Right renal cortex interstitium (tissue), 3 donors: ENCODE measurements at regions not wholly inside any gene's neighbourhood (a gene's known extent, or its start where the extent isn't known, plus 50 kb on each side); places are given as distances from the start of the nearest gene placed in this dataset.

Experiments
- DNase-seq, 3 donors: peaks; one replicate each; pipeline ENCODE4 v3.0.0-alpha.2; 2013; ENCODE audit warnings: low read depth in 3 of 3, low spot score in 2 of 3

DNA sequence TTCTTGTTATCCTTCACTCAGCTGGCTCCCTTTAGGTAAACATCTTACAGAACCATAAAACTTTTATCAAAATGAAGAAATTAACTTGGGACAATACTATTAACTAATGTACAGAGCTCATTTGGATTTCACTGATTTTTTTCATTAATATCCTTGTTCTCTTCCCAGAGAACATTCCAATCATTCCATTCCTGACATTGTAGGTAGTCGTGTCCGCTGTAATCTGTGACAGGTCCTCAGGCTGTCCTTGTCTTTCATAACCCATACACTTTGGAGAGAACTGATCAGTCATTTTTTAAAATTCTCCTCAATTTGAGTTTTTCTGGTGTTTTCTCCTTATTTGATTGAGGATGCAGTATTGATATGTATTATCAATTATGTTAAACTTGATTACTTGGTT lies 916.8 kb downstream of the GALC start:
- no peak for DNase-seq

DNA sequence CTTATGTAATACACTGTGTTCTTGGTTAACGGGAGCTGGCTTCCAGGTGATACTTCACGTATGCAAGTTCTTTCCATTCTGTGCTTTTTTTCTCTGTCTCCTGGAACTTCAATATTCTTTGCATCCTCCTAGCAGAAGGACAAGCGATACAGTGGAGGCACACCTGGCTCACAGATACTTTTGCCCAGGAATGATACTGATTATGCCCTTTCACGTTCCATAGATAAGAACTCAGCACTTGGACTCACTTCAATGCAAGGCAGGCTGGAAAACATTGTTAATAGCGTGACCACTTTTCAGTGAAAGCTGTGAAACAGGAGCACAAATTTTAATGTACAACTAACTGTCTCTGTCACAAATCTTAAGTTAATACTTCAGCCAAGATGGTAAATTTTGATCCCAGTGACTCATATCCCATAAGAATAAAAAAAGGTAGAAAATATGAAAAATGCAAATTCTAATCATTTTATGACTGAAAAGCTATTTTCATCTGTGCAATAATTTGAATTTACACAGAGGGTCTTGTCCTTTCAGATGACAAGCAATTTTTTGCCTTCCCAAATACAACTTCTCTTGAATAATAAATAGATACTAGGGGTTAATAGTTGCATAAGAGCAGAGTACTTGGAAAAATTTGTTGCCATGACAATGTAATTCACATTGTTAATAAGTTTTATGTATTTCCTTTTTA lies 919.0 kb downstream of the GALC start:
- DNase-seq, result no peak

DNA sequence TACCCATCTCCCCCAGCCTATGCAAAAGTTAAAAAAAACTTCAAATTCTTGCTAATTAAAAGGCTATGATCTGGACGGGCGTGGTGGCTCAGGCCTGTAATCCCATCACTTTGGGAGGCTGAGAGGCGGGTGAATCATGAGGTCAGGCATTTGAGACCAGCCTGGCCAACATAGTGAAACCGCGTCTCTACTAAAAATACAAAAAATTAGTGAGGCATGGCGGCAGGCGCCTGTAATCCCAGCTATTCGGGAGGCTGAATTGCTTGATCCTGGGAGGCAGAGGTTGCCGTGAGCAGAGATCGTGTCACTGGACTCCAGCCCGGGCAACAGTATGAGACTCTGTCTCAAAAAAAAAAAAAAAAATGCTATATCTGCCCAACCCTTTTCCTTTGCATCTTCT lies 925.4 kb downstream of the GALC start:
- DNase-seq, result no peak

DNA sequence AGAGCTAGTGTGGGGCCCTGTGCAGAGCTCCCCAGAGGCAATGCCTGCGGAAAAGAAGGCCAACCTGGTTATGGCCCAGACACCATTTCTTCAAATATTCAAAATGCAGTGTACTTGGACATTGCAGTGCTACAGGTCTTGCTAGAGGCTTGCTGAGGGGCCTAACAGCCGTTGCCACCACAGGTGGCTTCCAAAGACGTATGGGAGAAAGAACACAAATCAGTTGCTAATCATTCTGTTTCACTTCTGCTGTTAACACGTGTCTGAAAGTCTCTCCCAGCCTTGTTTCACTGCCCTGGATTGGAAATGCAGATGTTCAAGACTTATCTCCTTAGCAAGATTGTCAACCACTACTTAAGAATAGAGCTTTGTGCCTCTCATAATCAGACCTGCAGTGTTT lies 925.9 kb downstream of the GALC start:
- DNase-seq, result no peak

DNA sequence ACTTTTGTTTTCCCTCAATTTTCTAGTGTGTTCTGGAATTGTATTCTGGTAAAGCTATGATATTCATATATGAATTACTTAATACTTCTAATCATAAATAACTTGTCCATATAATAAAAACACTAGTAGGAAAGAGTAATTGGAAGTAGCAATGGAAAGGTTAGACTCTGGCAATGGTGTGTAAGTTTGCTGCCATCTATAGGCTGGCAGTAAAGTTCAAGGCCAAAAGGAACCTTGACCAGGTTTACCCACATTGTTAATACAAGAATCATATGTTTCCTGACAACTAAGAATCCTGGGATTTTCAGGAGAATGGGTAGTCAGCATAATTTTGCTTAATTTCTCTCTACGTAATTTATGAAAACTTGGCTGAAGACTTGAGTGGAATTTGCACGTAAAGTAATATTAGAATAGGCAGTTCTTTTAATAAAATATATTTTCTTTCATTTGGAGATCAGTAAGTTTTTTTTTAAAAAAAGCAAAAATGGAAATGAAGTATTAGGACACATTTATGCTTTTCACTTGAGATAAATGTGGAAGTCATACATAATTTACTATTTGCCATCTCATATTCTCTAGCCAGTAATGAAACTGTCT lies 926.7 kb downstream of the GALC start:
- DNase-seq, result no peak

DNA sequence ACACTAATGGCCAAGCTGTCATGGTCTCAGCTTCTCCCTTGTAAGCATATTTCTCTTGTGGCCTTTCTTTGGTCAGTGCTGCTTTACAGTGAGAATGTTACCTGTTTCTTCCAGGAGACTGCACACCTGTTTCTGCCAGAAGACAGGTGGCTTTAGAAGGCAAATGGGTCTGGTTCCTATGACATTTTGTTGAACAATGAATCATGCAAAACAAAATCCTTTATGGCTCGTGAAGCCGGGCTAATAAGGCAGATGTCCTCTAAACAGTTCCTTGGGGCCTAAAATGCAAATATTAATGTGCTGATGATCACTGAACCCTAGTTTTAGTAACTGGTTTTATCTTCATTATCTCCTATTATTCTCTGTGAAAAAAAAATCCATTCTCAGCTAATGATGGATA lies 927.6 kb downstream of the GALC start:
- no peak for DNase-seq

DNA sequence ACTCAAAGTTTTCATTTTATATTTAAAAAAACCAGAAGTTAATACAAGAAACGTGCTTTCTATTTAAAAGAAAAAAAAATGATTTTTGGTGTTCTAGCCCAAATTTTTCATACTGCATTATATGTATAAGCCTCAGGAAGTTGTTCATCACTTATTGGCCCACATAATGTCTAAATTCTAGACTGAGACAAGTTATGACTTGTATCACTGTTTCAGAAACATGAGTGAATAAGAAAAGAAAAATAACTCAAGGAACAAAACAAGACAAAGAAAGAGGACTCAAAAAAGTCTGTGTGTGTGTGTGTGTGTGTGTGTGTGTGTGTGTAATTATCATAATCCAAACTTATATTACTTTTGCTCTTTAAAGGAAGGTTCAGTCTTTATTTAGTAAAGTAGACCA lies 929.8 kb downstream of the GALC start:
- DNase-seq, result no peak

DNA sequence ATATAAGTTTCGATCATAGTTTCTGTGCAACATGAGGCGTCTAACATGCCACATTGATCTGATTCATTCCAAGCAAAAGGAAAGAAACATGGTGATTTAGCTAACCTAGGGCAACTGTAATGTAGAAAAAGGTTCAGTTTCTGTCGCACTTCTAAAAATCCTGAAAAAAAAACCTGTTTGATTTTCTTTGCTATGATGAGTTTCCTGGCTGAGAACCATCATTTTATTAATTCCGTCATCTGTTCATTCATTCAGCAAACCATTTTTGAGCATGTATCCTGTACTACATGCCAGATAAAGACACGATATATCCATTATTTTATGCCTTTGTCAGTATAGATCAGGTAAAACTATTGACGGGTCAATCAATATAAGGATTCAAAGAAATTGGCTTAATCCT lies 932.6 kb downstream of the GALC start:
- DNase-seq, result no peak

DNA sequence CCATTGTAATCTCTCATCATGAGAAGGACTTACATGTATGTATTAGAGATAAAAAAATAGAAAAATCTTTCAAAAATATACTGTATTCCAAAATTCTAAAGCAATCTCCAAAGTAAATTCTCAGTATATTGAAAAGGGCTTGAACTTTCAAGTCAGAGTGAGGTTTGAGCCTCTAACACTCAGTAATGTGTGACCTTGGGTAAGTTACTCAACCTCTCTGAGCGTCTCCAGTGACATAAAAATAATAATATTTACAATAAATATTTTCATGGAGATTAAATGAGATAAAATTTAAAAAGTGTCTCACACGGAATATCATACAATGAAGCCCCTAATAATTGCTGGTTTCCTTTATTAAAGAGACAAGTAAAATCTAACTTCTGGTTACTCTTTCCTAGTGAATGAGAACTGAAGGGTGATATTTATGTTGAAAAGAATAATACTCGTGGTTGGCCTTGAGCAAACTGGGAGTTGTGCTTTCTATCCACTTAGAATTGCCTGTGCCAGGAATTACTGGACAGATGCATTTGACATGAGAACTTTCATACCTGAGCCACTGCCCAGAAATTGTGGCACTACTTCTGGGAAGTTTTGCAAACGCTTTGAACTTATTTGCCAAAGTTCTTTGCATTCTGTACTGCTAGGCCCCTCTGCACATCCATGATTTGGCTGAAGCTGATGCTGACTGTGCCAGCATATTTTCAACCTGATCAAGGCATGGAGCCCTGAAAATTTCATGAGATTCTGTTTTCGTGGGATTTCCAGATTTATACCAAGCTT lies 933.7 kb downstream of the GALC start:
- DNase-seq, result no peak

DNA sequence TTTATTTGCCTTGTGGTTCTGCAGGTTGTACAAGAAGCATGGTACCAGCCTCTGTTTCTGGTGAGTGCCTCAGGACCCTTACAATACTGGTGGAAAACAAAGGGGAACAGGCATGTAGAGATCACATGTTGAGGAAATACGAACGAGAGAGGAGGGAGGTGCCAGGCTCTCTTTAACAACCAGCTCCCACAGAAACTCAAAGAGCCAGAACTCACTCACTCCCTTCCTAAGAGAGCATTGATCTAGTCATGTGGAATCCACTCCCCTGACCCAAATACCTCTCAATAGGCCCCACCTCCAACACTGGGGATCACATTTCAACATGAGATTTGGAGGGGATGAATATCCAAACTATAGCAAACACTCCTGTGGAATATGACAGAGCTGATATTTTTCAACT lies 938.0 kb downstream of the GALC start:
- DNase-seq, result no peak

DNA sequence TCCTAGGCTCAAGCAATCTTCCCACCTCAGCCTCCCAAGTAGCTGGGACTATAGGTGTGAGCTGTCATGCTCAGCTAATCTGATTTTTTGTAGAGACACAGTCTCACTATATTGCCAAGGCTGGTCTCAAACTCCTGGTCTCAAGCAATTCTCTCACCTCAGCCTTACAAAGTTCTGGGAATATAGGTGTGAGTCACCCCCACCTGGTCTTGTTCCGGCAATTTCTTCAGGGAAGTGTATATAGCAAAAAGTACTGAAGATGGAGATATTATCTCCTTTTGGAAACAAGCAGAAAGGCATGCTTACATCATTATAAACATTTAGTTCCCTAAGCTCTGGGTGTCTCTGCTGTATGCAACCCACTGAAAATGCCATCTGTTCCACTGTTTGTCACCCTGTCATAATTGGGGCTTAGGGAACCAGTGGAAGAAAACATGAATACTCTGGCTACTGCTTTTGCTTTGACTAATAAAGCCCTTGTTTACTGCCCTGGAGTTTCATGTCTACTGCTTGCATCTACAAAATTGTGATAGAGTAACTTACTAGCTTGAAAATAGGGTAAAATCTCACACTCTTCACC lies 940.2 kb downstream of the GALC start:
- no peak for DNase-seq

DNA sequence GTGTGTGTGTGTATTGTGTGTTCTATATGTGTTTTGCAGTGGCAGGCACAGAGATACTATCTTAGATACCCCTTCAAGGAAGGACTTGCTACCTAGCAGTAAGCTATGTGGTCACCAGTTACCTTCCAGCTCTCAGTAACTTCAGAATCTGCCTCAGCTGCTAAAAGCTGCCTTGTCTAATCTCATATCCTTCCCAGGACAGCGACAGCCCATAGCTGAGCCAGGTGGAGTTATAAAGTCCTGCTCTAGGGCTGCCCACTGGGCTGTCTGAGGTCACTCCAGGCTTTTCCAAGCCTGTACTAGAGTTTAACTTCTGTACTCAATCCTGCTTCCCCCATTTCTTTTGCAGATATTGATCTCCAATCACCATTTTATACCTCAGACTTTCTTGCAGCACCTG lies 942.6 kb downstream of the GALC start:
- no peak for DNase-seq

DNA sequence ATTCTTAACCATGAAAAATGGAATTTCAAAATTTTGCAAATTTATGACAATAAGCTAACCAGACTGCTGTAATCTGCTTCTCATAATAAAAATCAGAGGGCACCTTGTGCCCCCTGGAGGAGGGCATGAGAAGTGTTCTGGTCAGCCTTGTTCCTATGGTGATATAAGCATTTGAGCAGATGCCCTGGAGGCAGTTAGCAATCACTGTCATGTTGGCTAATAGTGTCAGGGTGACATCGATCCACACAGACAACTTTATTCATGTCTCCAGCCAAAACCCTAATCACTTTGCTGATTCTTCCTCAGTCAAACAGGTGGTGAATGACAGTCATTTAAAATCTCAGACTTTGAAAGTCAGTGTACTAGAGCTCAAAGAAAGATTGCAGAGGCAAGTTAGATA lies 943.0 kb downstream of the GALC start:
- no peak for DNase-seq

DNA sequence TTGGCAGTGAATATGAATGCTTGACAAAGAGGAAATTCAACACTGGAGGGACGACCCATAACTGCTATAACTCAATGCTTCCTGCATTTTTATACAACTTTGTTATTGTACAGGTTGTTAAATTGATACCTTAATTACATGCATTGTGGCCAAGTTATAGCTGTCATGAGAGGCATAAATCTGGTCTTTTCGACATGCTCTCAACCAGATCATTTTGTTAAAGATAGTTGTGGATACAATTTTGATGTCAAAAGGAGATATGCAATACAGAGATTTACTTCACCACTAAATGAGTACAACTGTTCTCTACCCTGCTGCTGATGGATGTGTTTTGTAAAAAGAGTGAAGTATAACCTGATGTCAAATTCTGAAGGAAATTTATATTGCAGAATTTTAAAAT lies 946.0 kb downstream of the GALC start:
- DNase-seq, result no peak

DNA sequence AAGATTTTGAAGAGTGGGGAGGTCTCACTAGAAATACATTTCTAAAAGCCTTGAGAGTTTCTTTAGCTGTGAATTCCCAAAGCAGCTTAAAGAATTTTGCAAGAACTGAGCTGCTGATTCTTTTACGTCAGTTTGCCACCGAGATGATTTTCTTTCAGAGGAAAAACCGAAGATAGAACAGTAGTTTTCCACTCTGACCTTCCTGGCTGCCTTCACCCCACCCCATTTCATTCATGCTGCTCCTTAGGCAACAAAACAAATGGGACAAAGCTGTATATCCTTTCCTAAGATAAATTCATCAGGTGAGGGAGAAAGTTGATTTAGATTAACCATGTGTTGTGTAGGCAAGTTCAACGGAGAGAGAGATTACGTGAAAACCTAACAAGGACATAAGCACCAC lies 947.0 kb downstream of the GALC start:
- DNase-seq, result no peak

DNA sequence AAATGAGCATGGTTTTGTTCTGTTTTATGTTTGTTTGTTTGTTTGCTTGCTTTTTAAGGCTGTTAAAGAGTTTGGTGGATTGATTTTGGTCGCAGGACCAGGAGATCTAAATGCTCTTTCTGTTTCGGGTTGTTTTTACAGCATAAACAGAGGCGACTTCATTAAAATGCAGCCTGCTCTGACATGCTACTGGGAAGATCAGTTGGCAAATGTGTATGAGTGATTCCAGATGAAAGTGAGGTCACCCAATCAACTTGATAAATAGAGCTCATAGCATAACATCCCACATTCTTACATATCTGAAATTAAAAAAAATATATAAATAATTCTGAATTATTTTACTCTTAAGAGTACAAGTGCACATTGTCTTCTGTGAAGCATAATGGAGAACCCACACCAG lies 947.7 kb downstream of the GALC start:
- DNase-seq, result no peak

DNA sequence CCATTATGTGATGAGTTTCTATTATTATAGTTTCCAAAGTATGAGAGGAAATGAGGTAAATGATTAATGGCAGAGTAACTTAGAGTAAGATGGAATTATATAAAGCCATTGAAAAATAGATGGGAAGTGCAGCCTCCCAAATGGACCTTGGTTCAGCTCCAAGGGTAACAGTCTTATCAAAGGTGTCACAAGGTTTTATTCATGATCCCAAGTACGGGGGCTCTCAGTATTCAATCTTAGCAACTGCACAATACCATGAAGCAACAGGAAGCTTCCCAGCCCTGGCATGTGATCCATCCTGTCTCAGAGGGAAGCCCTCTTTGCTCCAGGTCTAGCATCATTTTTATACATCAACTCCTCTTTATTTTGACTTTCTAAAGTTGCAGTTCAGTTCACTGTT lies 948.2 kb downstream of the GALC start:
- DNase-seq, result no peak

DNA sequence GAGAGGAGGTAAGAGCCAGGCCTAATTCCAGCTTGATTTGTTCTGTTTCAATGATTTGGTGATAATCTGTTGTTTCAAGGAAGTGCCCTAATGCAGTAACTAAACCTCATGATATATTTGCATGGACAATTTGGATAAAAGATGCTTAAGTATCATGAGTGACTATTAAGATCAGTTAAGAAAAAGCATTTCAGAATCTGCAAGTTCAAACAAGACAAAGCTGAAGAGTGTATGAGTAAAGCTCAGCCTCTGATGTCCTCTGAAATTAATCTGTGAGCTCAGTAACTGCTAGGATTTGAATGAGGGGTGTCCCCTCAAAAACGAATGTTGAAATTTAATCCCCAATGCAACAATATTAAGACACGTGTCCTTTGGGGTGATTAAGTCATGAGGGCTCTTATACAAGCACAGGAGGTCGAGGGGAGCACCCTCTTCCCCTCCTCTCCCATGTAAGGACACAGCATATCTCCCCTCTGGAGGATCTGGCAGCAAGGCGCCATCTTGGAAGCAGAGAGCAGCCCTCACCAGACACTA lies 949.2 kb downstream of the GALC start:
- DNase-seq, result no peak

DNA sequence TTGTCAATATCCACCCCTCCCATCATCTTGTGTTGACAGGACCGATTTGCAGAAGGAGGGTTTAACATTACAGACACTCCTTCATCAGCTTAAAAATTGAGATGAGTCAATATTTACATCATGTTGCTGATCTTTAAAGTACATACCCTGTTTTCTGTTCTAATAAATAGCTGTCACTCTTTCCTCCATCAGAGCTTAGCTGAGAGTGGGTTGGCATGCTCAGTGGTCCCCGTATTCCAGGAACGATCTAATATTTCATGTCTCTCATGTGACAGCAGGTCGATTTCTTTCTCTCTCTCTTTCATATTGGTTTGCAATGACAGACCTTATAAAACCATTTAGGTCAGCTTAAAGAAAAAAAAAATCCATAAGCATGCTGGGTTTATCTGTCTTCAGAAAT lies 950.6 kb downstream of the GALC start:
- DNase-seq, result no peak

DNA sequence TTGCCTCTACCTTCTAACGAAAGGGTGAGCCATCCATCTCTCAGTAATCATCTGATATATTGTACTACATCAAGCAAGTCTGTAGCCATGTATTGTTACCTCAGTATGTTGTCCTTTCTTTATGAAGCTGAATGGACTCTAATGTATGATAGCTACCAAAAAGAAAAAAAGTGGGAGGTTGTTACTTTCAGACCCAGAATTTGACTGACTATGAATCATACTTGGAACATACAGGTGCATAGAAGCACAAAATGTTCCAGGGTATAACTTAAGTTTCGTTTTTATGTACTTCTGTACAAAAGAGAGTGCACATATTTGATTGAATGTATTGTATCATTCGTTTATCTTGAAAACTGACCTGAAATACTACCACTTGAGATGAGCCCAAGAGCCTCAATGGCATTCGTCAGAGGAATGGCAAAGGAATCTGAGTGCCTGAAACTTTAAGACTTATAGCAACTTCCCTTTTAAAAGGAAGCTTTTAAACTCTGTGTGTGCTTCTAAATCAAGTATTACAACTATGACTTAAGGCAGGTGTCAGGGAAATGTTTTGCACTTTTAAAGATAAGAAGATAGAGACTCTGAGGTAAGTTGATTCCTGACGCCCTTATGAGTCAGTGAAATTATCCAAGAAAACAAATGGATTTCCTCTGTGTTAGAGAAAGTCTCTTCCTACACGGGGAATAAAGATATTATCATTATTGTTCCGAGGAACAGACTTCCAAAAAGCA lies 951.5 kb downstream of the GALC start:
- no peak for DNase-seq

DNA sequence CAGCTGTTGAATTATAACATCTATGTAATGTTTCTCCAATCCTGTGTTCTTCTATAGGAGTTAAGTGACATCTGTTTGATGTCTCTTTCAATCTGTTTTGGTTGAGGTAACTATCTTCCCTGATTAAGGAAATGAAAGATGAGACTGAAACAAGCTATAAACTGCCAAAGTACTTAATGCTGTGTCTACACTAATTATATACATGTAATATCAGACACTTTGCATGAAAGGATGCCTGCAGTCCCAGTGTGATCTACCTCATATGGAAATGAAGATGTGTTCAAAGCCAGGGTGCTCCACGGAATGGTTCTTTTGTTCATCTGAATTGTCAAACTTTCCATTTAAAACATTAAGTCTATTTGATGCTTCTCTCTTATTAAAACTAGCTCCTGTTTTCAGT lies 958.3 kb downstream of the GALC start:
- DNase-seq, result no peak
